ENCODE measurements at regions not wholly inside any gene's neighbourhood (a gene's known extent, or its start where the extent isn't known, plus 50 kb on each side); places are given as distances from the start of the nearest gene placed in this dataset.

DNA sequence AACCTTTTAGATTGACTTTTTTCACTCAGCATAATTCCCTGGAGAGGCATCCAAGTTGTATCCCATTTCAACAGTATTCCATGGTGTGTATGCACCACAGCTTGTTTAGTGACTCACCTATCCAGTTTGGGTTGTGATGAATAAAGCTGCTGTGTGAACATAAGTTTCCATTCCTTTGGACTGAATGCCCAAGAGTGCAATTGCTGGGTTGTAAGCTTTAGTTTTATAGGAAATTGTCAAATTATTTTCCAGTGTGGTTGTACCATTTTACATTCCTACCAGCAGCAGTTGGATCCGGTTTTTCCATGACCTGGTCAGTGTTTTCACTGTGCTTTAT, 60.9 kb upstream of the TMED7 start:
- no peak for DNase-seq

- DNase-seq = peak; percentile 22
Observed at GRCh38 chr5:115686051-115686737, 60.4 kb upstream of the TMED7 start.

DNA sequence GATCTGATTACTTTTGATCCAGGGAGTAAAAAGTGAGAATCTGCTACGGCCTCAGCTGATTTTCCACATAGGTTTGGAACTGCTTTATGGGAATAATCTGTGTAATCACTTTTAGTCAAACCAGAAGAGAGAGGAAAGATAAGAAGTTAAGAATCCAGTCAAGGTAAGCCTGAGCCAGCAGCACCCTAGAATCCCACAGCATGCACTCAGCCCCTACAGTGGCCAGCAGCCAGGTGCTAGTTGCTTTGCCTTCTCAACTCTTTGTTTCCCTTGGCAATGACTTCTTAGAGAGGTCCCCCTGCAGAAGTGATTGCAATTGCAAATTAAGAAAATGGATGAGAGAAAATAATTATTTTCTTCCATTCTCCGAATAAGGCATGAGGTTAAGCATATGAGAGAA, 59.7 kb upstream of the TMED7 start:
- no peak for DNase-seq

DNA sequence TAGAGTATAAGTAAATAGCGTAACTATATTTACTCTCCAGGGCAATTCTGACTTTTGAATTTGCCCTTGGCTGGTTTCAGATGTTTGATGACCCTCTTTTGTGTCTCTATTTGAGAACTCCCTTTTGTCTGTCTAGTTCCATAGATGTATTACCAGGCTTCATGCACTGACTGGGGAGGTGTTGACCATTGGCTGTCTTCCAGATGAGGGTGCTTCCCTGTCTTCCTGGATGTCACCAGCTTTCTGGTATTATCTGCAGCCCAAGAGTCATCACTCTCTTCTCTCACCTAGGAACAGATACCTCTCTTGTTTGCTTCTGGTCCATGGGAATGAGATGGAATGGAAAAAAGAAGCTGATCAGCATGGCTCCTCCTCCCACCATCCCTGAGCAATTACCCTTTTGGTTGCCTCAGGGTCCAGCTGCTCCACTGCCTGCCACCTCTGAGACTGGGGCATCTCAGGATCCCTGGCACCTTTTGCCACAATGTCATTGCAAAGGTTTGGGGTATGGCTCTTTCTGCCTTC, 58.7 kb upstream of the TMED7 start:
- no peak for DNase-seq

DNA sequence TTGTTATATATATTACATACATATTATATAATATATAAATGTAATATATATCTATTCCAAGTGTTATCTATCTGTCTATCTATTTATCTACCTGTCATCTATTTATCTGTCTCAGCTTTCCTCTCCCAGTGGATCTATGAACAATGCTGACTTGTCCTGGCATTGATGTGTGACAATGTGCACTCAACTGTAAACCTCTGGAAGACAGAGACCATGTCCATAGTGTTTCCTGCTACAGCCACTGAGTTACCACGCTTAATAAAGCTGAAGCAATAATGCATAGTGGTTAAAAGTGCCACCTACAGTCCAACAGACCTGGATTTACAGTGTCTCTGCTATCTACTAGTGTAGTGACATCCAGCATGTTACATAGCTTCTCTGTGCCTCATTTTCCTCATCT, 57.2 kb upstream of the TMED7 start:
- no peak for DNase-seq
